Small intestine (tissue), 7 donors: ENCODE measurements at regions not wholly inside any gene's neighbourhood (a gene's known extent, or its start where the extent isn't known, plus 50 kb on each side); places are given as distances from the start of the nearest gene placed in this dataset.

Source experiments
- DNase-seq, 2 donors: peaks; one replicate each; pipeline versions ENCODE4 v3.0.0 to v3.0.0-alpha.2; 2013
- FAIRE-seq: peaks from 2 replicates; lab custom pipeline; 2012; peaks lifted over from hg19 to GRCh38; lab: Jason Lieb, UNC
- H3K27ac ChIP-seq, 3 donors: one replicate each; pipeline ENCODE4 v1.5.1; 2013; ENCODE audit warnings: low read length in 2 of 3, mild to moderate bottlenecking in 2 of 3, control low read depth in 1 of 3, inconsistent platforms in 1 of 3, low read depth in 1 of 3, moderate library complexity in 1 of 3
- H3K27me3 ChIP-seq, 3 donors: one replicate each; pipeline ENCODE4 v1.6.1; 2013; ENCODE audit warnings: low read length in 3 of 3, inconsistent platforms in 1 of 3; ENCODE audit not compliant: control insufficient read depth in 3 of 3, insufficient read depth in 3 of 3
- H3K36me3 ChIP-seq, 3 donors: one replicate each; pipeline ENCODE4 v1.6.1; 2013; ENCODE audit warnings: low read length in 3 of 3, inconsistent platforms in 1 of 3, low read depth in 1 of 3, mild to moderate bottlenecking in 1 of 3, moderate library complexity in 1 of 3; ENCODE audit not compliant: control insufficient read depth in 3 of 3, insufficient read depth in 2 of 3
- H3K4me1 ChIP-seq, 3 donors: one replicate each; pipeline ENCODE4 v1.6.1; 2013; ENCODE audit warnings: low read length in 2 of 3, inconsistent platforms in 1 of 3, low read depth in 1 of 3, mild to moderate bottlenecking in 1 of 3, moderate library complexity in 1 of 3; ENCODE audit not compliant: control insufficient read depth in 3 of 3, insufficient read depth in 2 of 3
- H3K4me3 ChIP-seq, 3 donors: one replicate each; pipeline ENCODE4 v1.5.1; 2013; ENCODE audit warnings: low read length in 3 of 3, control low read depth in 1 of 3, inconsistent platforms in 1 of 3, low read depth in 1 of 3, mild to moderate bottlenecking in 1 of 3, moderate library complexity in 1 of 3
- H3K9me3 ChIP-seq, 2 donors: one replicate each; pipeline ENCODE4 v1.6.1; 2013; ENCODE audit warnings: low read depth in 1 of 2, low read length in 1 of 2; ENCODE audit not compliant: control insufficient read depth in 2 of 2, insufficient read depth in 1 of 2
- WGBS, 3 donors: extraction: QIAGEN DNeasy Blood & Tissue Kit; methylation state at CpG; one replicate each; pipeline ENCODE4 v1.1.7; 2013; 5-methylcytosine and 5-hydroxymethylcytosine counted together
- donor health status: healthy with polysubstance abuse.
- donor health status: control.
- donor health status: control.
- donor health status: Bipolar disorder and iron deficiency.
- donor health status: healthy.

GRCh38 chr16:63200940-63201339 is 1164.7 kb upstream of the CDH8 start:
- Histone ChIP-seq H3K9me3 (peaks cover 0 to 2% of the 10 kb centered on the region in 2 donors), H3K4me1 (no peaks in the 10 kb centered on the region), H3K27me3 (no peaks in the 10 kb centered on the region), H3K36me3 (no peaks in the 10 kb centered on the region), H3K27ac (no peak overlapping the region), H3K4me3 (no peak overlapping the region)
- FAIRE-seq = no peak
- WGBS, 3 donors = 53 to 73% (median 65%) methylated on average over 2 of the region's 2 CpGs
- no peak for DNase-seq

DNA sequence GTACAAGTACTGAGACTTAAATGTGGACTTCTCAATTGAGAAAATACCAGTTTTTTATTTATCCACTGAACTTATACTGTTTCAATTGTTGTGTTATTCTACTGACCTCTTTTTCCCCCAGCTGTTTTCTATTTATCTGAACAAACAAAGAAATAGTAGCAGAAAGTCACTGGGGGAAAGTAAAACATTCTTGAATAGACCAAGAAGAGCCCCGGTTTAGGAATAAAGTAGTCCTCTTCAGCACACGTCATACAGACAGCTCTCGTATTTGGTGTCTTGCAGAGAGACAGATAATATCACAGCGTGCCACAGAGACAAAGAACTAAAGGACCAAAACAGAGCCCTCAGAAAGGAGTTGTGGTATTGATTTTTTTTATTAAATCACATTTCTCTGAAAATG is 1159.1 kb upstream of the CDH8 start:
- no peak overlapping the region for H3K4me3 ChIP-seq
- WGBS, 3 donors = 78 to 81% (median 78%) methylated on average over 4 of the region's 4 CpGs
- no peaks in the 10 kb centered on the region for H3K27me3 ChIP-seq
- no peak for DNase-seq
- no peaks in the 10 kb centered on the region for H3K4me1 ChIP-seq
- no peaks in the 10 kb centered on the region for H3K36me3 ChIP-seq
- H3K27ac ChIP-seq = no peak overlapping the region
- no peak for FAIRE-seq
- peaks cover 0 to 2% of the 10 kb centered on the region in 2 donors for H3K9me3 ChIP-seq

GRCh38 chr16:63192980-63193379 is 1156.7 kb upstream of the CDH8 start:
- Histone ChIP-seq H3K27ac (no peak overlapping the region), H3K4me3 (no peak overlapping the region), H3K36me3 (no peaks in the 10 kb centered on the region), H3K4me1 (no peaks in the 10 kb centered on the region), H3K9me3 (peaks cover 0 to 1% of the 10 kb centered on the region in 2 donors), H3K27me3 (no peaks in the 10 kb centered on the region)
- whole genome bisulfite sequencing, 3 donors = 87 to 100% (median 97%) methylated on average over 3 of the region's 3 CpGs
- DNase-seq (no peak), FAIRE-seq (no peak)

DNA sequence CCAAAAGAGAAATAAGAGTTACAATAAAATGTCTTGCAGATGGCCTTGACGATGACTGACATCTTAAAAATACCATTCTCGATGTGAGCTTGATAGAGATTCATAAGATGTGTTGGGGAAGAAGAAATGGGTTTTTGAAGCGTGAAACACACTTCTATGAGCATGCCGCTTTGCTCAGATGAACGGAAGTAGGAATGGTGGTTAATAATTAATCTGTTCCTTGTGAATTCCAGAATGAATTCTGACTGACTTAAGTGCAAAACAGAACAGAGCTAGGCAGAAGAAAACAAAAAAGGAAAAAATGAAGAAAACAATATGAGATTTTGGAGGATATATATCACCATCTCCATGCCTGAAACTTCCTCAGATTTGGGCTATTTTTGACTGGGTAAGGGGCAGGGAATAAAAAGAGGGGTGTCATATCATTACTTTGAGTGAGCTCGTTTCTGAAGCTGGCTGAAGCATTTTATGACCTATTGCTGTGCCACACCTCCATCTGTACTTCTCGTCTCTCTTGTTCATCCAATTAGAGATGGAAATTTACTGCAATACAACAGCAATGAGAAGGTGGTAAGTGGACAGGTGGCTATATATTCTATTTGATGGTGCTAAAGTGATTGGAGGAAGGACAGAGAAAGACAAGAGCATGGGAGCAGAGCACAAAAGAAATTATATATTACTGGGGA is 1152.0 kb upstream of the CDH8 start:
- H3K27me3 ChIP-seq = no peaks in the 10 kb centered on the region
- DNase-seq (peak; percentile 2 to 34), FAIRE-seq (no peak)
- no peak overlapping the region for H3K27ac ChIP-seq
- no peaks in the 10 kb centered on the region for H3K4me1 ChIP-seq
- H3K36me3 ChIP-seq = no peaks in the 10 kb centered on the region
- peaks cover 0 to 1% of the 10 kb centered on the region in 2 donors for H3K9me3 ChIP-seq
- no peak overlapping the region for H3K4me3 ChIP-seq
- 25 to 61% (median 38%) methylated on average over 7 of the region's 7 CpGs for WGBS, 3 donors

GRCh38 chr16:63187638-63188037 is 1151.4 kb upstream of the CDH8 start:
- no peak overlapping the region for H3K27ac ChIP-seq
- DNase-seq = no peak
- WGBS, 3 donors = 49 to 63% (median 53%) methylated on average over 3 of the region's 3 CpGs
- H3K4me3 ChIP-seq = no peak overlapping the region
- no peak for FAIRE-seq
- H3K4me1 ChIP-seq = no peaks in the 10 kb centered on the region
- H3K36me3 ChIP-seq = no peaks in the 10 kb centered on the region
- no peaks in the 10 kb centered on the region for H3K27me3 ChIP-seq
- H3K9me3 ChIP-seq = peaks cover 0 to 1% of the 10 kb centered on the region in 2 donors

DNA sequence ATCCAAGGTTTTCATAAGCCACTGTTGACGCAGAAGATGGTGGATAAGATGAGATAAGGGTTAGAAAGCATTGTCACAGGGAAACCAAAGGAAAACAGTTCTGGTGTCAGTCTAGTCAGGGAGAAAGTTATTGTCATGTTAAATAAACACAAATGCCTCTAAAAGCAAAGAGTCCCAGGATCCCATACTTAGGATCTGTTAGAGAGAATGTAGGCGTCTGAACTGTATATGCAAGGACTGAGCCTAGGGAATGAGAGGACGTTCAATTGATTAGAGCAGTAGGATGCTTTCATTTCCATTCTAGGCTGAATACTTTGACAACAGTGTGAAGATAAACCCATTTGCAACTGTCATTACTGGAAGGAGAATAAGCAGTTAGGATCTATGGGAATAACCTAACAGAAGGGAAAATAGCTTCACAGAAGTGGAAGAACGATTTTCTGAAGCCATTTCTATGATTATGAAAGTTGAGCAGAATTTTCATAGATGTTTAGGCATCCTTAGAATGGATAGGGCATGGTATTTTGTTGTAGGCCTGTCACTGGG is 1149.1 kb upstream of the CDH8 start:
- no peak overlapping the region for H3K27ac ChIP-seq
- H3K4me3 ChIP-seq = no peak overlapping the region
- peaks cover 0 to 1% of the 10 kb centered on the region in 2 donors for H3K9me3 ChIP-seq
- DNase-seq = no peak
- no peaks in the 10 kb centered on the region for H3K36me3 ChIP-seq
- H3K4me1 ChIP-seq = no peaks in the 10 kb centered on the region
- 44 to 51% (median 49%) methylated on average over 4 of the region's 4 CpGs for WGBS, 3 donors
- no peak for FAIRE-seq
- H3K27me3 ChIP-seq = no peaks in the 10 kb centered on the region

DNA sequence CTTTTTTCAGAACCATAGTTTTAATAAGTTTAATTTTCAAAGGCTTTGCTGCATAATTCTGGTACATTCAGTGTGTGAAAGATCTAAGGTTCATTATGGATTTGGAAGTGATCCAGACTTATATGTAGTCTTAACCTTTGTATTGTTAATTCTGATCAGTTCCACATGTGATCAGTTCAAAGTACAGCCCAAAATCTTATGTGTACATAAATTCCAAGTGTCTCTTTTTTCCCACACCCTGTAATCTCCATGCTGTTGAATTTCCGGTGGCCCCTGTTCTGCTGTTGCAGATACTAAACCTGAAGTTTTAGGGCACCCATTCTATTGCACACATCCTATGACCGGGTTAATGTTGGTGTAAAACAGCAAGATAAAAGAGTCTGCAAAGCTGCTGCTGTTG is 1147.5 kb upstream of the CDH8 start:
- Histone ChIP-seq H3K27me3 (no peaks in the 10 kb centered on the region), H3K36me3 (no peaks in the 10 kb centered on the region), H3K4me3 (no peak overlapping the region), H3K4me1 (no peaks in the 10 kb centered on the region), H3K9me3 (no peaks in the 10 kb centered on the region), H3K27ac (no peak overlapping the region)
- WGBS, 3 donors = 26 to 47% (median 44%) methylated on average over 2 of the region's 2 CpGs
- no peak for FAIRE-seq
- DNase-seq = peak in 1 of 2 donors; percentile 2

- H3K36me3 ChIP-seq = no peaks in the 10 kb centered on the region
- H3K27me3 ChIP-seq = no peaks in the 10 kb centered on the region
- H3K4me1 ChIP-seq = no peaks in the 10 kb centered on the region
- DNase-seq (no peak), FAIRE-seq (no peak)
- no peak overlapping the region for H3K4me3 ChIP-seq
- no peaks in the 10 kb centered on the region for H3K9me3 ChIP-seq
- H3K27ac ChIP-seq = no peak overlapping the region
Measured at GRCh38 chr16:63175313-63175712, 1139.1 kb upstream of the CDH8 start.

DNA sequence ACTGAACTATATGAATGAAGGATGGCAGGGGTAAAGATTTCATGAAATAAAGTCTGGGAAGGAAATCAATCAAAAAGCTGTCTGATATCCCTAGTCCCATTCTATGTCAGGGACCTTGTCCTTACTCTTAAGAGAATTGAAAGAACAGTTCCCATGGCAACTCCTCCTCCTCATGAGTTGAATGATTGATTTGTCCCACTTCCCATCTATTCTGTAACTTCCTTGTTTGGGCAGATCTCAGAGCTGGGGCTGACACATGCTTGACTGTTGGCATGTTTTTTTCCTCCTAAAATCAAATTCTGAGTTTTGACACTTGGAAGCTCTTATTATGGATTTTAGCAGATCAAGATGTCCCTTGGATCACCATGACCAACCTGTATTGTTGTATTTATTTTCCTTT is 1138.6 kb upstream of the CDH8 start:
- DNase-seq = no peak
- no peak for FAIRE-seq
- H3K36me3 ChIP-seq = no peaks in the 10 kb centered on the region

More for the DNA sequence above, 1138.6 kb upstream of the CDH8 start:
- Histone ChIP-seq H3K4me3 (no peak overlapping the region), H3K27me3 (no peaks in the 10 kb centered on the region), H3K4me1 (no peaks in the 10 kb centered on the region), H3K27ac (no peak overlapping the region), H3K9me3 (no peaks in the 10 kb centered on the region)
